Natural killer cell treated with Interleukin-12 subunit alpha and Interleukin-12 subunit beta and Interleukin-15 and Interleukin-18, amount 100 ng/mL, for 72 hours (primary cell): ENCODE measurements at regions not wholly inside any gene's neighbourhood (a gene's known extent, or its start where the extent isn't known, plus 50 kb on each side); places are given as distances from the start of the nearest gene placed in this dataset.
"Not testable (repeated sequence)": the region's sequence is repeated elsewhere in the genome, so short reads cannot be mapped to it uniquely, and the experiment has no call there.

Source experiments
- ATAC-seq, 2 donors: fragments of 150-1000 bp; cut with Tn5 transposase in 1 of 2; sonication (Bioruptor Pico), chemical (Tn5 transposase) in 1 of 2; 2 replicates each; pipeline ENCODE4 v1.10.0; 2021
- DNase-seq: peaks from one replicate; pipeline ENCODE4 v3.0.0; 2022; ENCODE audit warnings: low spot score
- H3K27ac Mint-ChIP-seq, 2 donors: 1 replicate in 1 of 2; 2 replicates in 1 of 2; pipeline ENCODE4 v1.8.0; 2022; ENCODE audit warnings: mixed read lengths in 2 of 2, mild to moderate bottlenecking in 1 of 2, moderate library complexity in 1 of 2
- H3K27me3 Mint-ChIP-seq, 2 donors: 1 replicate in 1 of 2; 2 replicates in 1 of 2; pipeline ENCODE4 v1.8.0; 2022; ENCODE audit warnings: mixed read lengths in 2 of 2
- H3K36me3 Mint-ChIP-seq: one replicate; pipeline ENCODE4 v1.8.0; 2022; ENCODE audit warnings: mixed read lengths
- H3K4me1 Mint-ChIP-seq, 2 donors: 1 replicate in 1 of 2; 2 replicates in 1 of 2; pipeline ENCODE4 v1.8.0; 2022; ENCODE audit warnings: low read depth in 2 of 2, mixed read lengths in 2 of 2, mild to moderate bottlenecking in 1 of 2
- H3K4me3 Mint-ChIP-seq: one replicate; pipeline ENCODE4 v1.8.0; 2022; ENCODE audit warnings: mixed read lengths
- H3K9me3 Mint-ChIP-seq: 2 replicates; pipeline ENCODE4 v1.8.0; 2022; ENCODE audit warnings: mixed read lengths

- peaks cover 2% of the 10 kb centered on the region for H3K9me3 Mint-ChIP-seq
- H3K27ac Mint-ChIP-seq, result no peak overlapping the region
- ATAC-seq (no peak), DNase-seq (no peak)
- no peaks in the 10 kb centered on the region for H3K36me3 Mint-ChIP-seq
- no peak overlapping the region for H3K4me3 Mint-ChIP-seq
- H3K27me3 Mint-ChIP-seq, result no peaks in the 10 kb centered on the region
- H3K4me1 Mint-ChIP-seq, result no peaks in the 10 kb centered on the region
Observed at GRCh38 chr9:82890865-82891264, 172.1 kb downstream of the RASEF start.

- DNase-seq (no peak), ATAC-seq (no peak)
- Mint-ChIP-seq H3K36me3 (no peaks in the 10 kb centered on the region), H3K27ac (no peak overlapping the region), H3K9me3 (peaks cover 4% of the 10 kb centered on the region), H3K27me3 (no peaks in the 10 kb centered on the region), H3K4me3 (no peak overlapping the region), H3K4me1 (no peaks in the 10 kb centered on the region)
Observed at GRCh38 chr9:82891321-82891720, 171.6 kb downstream of the RASEF start.

- H3K27ac Mint-ChIP-seq, result no peak overlapping the region
- no peak for ATAC-seq
- DNase-seq, result no peak
- no peaks in the 10 kb centered on the region for H3K27me3 Mint-ChIP-seq
- no peak overlapping the region for H3K4me3 Mint-ChIP-seq
- peaks cover 8% of the 10 kb centered on the region for H3K9me3 Mint-ChIP-seq
- H3K36me3 Mint-ChIP-seq, result no peaks in the 10 kb centered on the region
- no peaks in the 10 kb centered on the region for H3K4me1 Mint-ChIP-seq
Observed at GRCh38 chr9:82893549-82893948, 169.4 kb downstream of the RASEF start.

- DNase-seq (no peak), ATAC-seq (no peak)
- no peak overlapping the region for H3K27ac Mint-ChIP-seq
- no peaks in the 10 kb centered on the region for H3K27me3 Mint-ChIP-seq
- no peaks in the 10 kb centered on the region for H3K36me3 Mint-ChIP-seq
- no peak overlapping the region for H3K4me3 Mint-ChIP-seq
- no peaks in the 10 kb centered on the region for H3K4me1 Mint-ChIP-seq
- H3K9me3 Mint-ChIP-seq, result peaks cover 8% of the 10 kb centered on the region
Observed at GRCh38 chr9:82894548-82894947, 168.4 kb downstream of the RASEF start.

GRCh38 chr9:82894961-82895821 is 167.8 kb downstream of the RASEF start:
- H3K27me3 Mint-ChIP-seq, result no peaks in the 10 kb centered on the region
- H3K4me3 Mint-ChIP-seq, result no peak overlapping the region
- ATAC-seq, result no peak
- H3K9me3 Mint-ChIP-seq, result peaks cover 8% of the 10 kb centered on the region
- H3K27ac Mint-ChIP-seq, result no peak overlapping the region
- DNase-seq, result no peak
- no peaks in the 10 kb centered on the region for H3K36me3 Mint-ChIP-seq
- no peaks in the 10 kb centered on the region for H3K4me1 Mint-ChIP-seq

GRCh38 chr9:82895822-82896110 is 167.2 kb downstream of the RASEF start:
- Mint-ChIP-seq H3K9me3 (peaks cover 10% of the 10 kb centered on the region), H3K4me3 (no peak overlapping the region), H3K27me3 (no peaks in the 10 kb centered on the region), H3K27ac (no peak overlapping the region), H3K36me3 (no peaks in the 10 kb centered on the region), H3K4me1 (no peaks in the 10 kb centered on the region)
- DNase-seq (no peak), ATAC-seq (no peak)

- no peaks in the 10 kb centered on the region for H3K36me3 Mint-ChIP-seq
Observed at GRCh38 chr9:82903503-82903902, 159.4 kb downstream of the RASEF start.

GRCh38 chr9:82911996-82912395 is 150.9 kb downstream of the RASEF start:
- no peaks in the 10 kb centered on the region for H3K4me1 Mint-ChIP-seq
- H3K27ac Mint-ChIP-seq, result no peak overlapping the region
- peaks cover 16% of the 10 kb centered on the region for H3K9me3 Mint-ChIP-seq
- no peak for DNase-seq
- no peaks in the 10 kb centered on the region for H3K27me3 Mint-ChIP-seq
- peaks cover 5% of the 10 kb centered on the region for H3K36me3 Mint-ChIP-seq
- no peak overlapping the region for H3K4me3 Mint-ChIP-seq
- ATAC-seq, result no peak

More at GRCh38 chr9:82903503-82903902, 159.4 kb downstream of the RASEF start:
- Mint-ChIP-seq H3K4me3 (no peak overlapping the region), H3K4me1 (no peaks in the 10 kb centered on the region), H3K27ac (no peak overlapping the region), H3K9me3 (peaks cover 2% of the 10 kb centered on the region), H3K27me3 (no peaks in the 10 kb centered on the region)
- ATAC-seq (no peak), DNase-seq (no peak)

- Mint-ChIP-seq H3K9me3 (peaks cover 18% of the 10 kb centered on the region), H3K4me1 (no peaks in the 10 kb centered on the region), H3K27ac (no peak overlapping the region), H3K4me3 (no peak overlapping the region), H3K36me3 (peaks cover 7% of the 10 kb centered on the region), H3K27me3 (no peaks in the 10 kb centered on the region)
- ATAC-seq (no peak), DNase-seq (no peak)
Observed at GRCh38 chr9:82912645-82913044, 150.3 kb downstream of the RASEF start.

- not testable (repeated sequence) for H3K4me1 Mint-ChIP-seq, DNase-seq, H3K4me3 Mint-ChIP-seq, ATAC-seq, H3K27ac Mint-ChIP-seq, H3K36me3 Mint-ChIP-seq, H3K27me3 Mint-ChIP-seq
- peaks cover 15% of the 10 kb centered on the region for H3K9me3 Mint-ChIP-seq
Observed at GRCh38 chr9:82916238-82916637, 146.7 kb downstream of the RASEF start.

- DNase-seq, result no peak
- Mint-ChIP-seq H3K27ac (no peak overlapping the region), H3K36me3 (peaks cover 7% of the 10 kb centered on the region), H3K27me3 (no peaks in the 10 kb centered on the region), H3K9me3 (peaks cover 22% of the 10 kb centered on the region), H3K4me3 (no peak overlapping the region), H3K4me1 (no peaks in the 10 kb centered on the region)
- no peak for ATAC-seq
Observed at GRCh38 chr9:82920154-82920553, 142.8 kb downstream of the RASEF start.

GRCh38 chr9:82922686-82923085 is 140.3 kb downstream of the RASEF start:
- DNase-seq, result no peak
- Mint-ChIP-seq H3K9me3 (peaks cover 10% of the 10 kb centered on the region), H3K36me3 (no peaks in the 10 kb centered on the region), H3K4me1 (no peaks in the 10 kb centered on the region), H3K4me3 (no peak overlapping the region), H3K27me3 (no peaks in the 10 kb centered on the region), H3K27ac (no peak overlapping the region)
- no peak for ATAC-seq

GRCh38 chr9:82923092-82923911 is 139.6 kb downstream of the RASEF start:
- H3K4me3 Mint-ChIP-seq, result no peak overlapping the region
- no peaks in the 10 kb centered on the region for H3K27me3 Mint-ChIP-seq
- no peak for DNase-seq
- no peak overlapping the region for H3K27ac Mint-ChIP-seq
- no peaks in the 10 kb centered on the region for H3K4me1 Mint-ChIP-seq
- ATAC-seq, result no peak
- peaks cover 10% of the 10 kb centered on the region for H3K9me3 Mint-ChIP-seq
- no peaks in the 10 kb centered on the region for H3K36me3 Mint-ChIP-seq

GRCh38 chr9:82923912-82924605 is 138.9 kb downstream of the RASEF start:
- H3K36me3 Mint-ChIP-seq, result no peaks in the 10 kb centered on the region
- no peaks in the 10 kb centered on the region for H3K4me1 Mint-ChIP-seq
- H3K27ac Mint-ChIP-seq, result no peak overlapping the region
- ATAC-seq, result no peak
- peaks cover 10% of the 10 kb centered on the region for H3K9me3 Mint-ChIP-seq
- DNase-seq, result no peak
- H3K4me3 Mint-ChIP-seq, result no peak overlapping the region
- H3K27me3 Mint-ChIP-seq, result no peaks in the 10 kb centered on the region
